ENCODE measurements at regions not wholly inside any gene's neighbourhood (a gene's known extent, or its start where the extent isn't known, plus 50 kb on each side); places are given as distances from the start of the nearest gene placed in this dataset.

DNA sequence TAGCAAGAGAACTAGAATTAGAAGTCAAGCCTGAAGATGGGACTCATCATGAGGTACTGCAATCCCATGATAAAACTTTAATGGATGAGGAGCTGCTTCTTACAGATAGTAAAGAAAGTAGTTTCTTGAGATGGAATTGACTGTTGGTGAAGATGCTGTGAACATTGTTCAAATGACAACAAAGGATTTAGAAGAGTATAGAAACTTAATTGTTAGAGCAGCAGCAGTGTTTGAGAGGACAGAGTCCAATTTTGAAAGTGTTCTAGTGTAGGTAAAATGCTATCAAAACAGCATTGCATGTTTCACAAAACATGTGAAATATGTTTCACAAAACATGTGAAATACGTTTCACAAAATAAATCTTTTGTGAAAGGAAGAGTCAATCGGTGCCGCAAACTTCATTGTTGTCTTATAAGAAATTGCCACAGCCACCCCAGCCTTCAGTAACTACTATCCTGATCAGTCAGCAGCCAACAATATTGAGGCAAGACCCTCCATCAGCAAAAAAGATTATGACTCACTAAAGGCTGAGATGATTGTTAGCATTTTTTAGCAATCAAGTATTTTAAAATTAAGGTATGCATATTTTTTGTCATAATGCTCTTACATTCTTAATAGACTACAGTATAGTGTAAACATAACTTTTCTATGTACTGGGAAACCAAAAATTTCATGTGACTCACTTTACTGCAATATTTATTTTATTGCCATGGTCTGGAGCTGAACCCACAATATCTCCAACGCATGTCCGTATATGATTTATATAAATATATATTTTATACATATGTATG is 173.4 kb upstream of the BMP4 start:
- DNase-seq (ENCODE audit: low read depth) = peak; percentile 22

DNA sequence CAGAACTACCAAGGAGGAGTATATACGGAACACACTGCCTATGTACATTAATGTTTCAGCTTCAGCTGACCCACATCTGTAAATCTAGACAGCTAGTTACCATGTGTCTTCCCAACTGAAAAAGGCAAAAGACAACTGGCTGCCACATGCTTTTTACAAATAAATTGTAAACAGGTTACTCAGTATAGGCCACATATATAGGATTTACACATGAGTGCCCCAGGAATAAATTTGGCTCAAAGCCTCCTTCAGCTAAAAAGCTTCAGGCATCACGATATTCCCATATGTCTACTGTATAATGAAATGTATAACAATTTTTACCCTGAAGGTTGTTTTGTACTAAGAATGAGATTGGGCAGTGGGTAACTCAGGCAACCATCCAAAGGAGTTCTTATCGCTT is 175.9 kb upstream of the BMP4 start:
- no peak for DNase-seq (ENCODE audit: low read depth)

DNA sequence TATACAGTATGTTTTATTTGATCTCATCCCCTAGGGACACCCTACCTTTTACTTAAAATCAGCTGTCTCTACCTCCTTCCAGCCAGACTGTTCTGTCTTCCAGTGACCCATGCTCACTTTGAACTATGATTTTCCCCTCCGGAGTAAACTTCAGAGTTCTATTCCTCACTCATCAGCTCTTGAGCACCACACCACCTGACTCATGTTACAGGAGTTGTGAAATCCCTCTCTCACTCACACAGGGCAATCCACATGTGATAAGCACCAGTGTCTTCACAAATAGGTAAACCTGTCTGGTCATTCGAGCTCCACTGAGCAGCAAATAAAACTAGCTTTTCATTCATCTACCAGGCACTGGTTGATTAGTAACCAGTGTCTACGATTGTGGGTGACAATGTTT is 177.3 kb upstream of the BMP4 start:
- DNase-seq (ENCODE audit: low read depth) = peak; percentile 19

- DNase-seq (ENCODE audit: low read depth) = no peak
Measured at GRCh38 chr14:54135804-54136280, 179.2 kb upstream of the BMP4 start.

DNA sequence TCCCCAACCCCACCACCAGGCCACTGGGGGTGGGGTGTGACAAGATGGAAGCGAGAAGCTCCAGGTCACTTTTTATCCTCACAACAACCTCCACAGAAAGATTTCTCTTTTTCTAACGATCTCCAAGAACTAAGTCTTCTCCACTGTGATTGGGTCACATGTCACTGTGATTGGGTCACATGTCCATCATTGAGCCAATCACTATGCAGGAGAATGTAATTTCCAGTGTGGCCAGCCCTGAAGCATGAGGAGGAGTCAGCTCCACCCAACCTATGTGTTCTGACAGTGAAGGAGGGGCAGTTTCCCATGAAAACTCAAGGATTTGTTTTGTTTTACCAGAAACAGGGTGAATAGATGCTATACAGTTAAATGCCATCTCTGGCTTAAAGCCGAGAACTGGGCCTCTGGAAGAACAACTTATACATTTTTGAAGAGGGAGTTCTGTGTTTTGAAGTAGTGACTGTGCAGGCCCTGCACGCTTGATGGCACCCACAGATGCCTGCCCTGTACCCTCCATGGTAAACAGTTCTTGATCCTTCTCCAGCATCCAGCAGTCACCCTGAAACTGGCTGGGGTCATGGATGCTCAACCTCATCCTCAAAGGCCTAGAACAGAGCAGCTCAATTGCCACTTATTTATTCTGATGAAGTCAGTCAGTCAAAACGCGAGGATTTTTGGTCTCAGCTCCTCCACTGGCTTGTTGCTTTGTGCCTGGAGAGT is 180.4 kb upstream of the BMP4 start:
- DNase-seq (ENCODE audit: low read depth) = no peak

DNA sequence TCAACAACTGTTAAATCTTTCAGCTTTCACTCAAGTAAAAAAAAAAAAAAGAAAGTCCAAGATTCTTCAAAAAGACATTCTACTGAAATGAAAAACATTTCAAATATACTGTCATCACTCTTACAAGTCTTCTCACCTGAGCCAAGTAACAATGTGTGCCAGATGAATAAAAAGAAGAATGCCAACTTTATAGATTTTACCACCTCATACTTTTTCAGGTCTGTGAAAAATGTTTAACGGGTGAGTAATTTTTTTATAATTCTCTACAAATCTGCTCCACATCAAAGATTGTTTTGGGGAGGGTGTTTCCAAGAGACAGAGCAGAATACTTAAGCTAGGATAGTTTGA is 181.0 kb upstream of the BMP4 start:
- no peak for DNase-seq (ENCODE audit: low read depth)

GRCh38 chr14:54138024-54138353 is 181.4 kb upstream of the BMP4 start:
- no peak for DNase-seq (ENCODE audit: low read depth)

DNA sequence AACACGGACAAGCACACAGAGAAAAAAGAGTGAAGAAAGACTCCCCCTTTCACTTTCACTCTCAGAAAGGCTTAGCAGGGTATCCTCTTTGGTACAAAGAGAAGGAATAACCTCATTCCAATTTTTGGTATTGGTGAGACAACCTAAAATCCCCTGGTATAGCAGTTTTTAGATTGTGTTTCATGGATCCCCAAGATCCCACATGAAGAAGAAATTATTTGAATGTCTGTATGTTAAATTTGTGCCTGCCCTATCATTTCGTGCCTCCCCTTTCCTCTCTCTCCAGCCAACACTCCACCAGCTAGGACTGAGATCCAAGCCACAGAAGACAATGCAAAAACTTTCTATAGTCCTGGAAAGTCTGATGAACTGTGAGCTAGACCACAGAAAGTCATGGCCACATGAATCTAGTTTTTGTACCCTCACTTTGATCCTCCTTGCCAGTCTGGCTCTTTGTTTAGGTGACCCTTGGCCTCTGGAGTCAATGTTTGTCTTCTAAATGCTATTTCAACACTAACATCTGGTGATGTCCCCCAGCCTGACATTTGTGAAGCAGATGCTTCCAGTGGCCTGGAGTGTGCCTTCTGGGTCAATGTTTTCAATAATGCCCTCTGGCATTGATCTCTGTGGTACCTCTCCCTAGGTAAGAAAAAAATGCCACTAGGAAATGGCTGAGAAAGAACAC is 181.9 kb upstream of the BMP4 start:
- no peak for DNase-seq (ENCODE audit: low read depth)

DNA sequence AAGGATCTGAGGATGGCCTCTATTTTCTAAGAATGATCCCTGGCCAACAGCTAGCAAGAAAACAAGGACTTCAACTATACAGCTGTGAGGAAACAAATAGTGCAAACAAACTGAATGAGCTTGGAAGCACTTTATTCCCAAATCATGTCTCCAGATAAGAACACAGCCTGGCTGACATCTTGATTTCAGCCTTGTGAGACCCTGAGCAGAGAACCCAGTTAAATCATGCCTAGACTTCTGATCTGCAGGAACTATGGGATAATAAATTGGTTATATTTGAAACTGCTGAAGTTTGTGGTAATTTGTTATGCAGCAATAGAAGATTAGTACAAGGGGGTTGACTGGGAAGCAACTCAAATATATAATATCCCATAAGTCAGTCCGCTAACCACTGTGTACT is 183.9 kb upstream of the BMP4 start:
- no peak for DNase-seq (ENCODE audit: low read depth)

DNA sequence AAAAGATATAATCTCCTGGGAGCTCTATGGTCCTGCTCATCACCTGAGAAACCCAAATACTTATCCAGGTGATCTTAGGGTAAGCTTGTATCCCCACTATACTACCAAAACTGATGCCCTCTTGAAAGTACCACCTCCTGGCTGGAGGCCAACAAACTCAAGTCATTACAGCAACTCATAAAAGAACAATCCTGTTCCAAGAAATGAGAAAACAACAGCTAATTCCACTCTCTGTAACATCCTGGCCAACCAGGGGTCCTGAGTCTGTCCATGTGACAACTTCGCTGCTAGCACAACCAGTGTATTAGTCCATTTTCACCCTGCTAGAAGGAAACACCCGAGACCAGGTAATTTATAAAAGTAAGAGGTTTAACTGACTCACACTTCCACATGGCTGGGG is 190.0 kb upstream of the BMP4 start:
- no peak for DNase-seq (ENCODE audit: low read depth)

- DNase-seq (ENCODE audit: low read depth) = peak; percentile 82
Measured at GRCh38 chr14:54147282-54147681, 190.7 kb upstream of the BMP4 start.

DNA sequence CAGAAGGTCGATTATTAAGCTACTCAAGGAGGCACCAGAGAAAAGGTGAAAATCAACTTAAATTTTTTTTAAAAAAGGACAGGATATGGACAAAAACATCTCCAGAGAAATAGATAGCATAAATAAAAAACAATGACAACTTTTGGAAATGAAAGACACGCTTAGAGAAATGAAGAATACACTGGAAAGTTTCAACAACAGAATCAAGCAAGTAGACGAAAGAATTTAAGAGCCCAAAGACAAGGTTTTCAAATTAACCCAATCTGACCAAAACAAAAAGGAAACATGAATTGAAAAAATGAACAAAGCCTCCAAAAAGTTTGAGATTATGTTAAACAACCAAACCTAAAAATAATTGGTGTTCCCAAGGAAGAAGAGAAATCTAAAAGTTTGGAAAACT is 191.1 kb upstream of the BMP4 start:
- DNase-seq (ENCODE audit: low read depth) = no peak

DNA sequence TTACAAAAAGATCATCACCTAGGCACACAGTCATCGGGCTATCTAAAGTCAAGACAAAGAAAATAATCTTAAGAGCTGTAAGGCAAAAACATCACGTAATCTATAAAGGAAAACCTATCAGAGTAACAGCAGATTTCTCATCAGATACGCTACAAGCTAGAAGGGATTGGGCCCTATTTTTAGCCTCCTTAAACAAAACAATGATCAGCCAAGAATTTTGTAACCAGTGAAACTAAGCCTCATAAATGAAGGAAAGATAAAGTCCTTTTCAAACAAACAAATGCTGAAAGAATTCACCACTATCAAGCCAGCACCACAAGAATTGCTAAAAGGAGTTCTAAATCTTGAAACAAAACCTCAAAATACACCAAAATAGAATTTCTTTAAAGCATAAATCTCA is 191.6 kb upstream of the BMP4 start:
- DNase-seq (ENCODE audit: low read depth) = no peak

DNA sequence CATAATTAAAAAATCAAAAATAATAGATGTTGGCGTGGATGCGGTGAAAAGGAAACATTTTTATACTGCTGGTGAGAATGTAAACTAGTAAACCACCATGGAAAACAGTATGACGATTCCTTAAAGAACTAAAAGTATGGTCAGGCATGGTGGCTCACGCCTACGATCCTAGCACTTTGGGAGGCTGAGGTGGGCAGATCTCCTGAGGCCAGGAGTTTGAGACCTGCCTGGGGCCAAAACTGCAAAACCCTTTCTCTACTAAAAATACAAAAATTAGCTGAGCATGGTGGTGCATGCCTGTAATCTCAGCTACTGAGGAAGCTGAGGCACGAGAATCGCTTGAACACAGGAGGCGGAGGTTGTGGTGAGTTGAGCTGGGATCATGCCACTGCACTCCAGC is 195.7 kb upstream of the BMP4 start:
- no peak for DNase-seq (ENCODE audit: low read depth)

DNA sequence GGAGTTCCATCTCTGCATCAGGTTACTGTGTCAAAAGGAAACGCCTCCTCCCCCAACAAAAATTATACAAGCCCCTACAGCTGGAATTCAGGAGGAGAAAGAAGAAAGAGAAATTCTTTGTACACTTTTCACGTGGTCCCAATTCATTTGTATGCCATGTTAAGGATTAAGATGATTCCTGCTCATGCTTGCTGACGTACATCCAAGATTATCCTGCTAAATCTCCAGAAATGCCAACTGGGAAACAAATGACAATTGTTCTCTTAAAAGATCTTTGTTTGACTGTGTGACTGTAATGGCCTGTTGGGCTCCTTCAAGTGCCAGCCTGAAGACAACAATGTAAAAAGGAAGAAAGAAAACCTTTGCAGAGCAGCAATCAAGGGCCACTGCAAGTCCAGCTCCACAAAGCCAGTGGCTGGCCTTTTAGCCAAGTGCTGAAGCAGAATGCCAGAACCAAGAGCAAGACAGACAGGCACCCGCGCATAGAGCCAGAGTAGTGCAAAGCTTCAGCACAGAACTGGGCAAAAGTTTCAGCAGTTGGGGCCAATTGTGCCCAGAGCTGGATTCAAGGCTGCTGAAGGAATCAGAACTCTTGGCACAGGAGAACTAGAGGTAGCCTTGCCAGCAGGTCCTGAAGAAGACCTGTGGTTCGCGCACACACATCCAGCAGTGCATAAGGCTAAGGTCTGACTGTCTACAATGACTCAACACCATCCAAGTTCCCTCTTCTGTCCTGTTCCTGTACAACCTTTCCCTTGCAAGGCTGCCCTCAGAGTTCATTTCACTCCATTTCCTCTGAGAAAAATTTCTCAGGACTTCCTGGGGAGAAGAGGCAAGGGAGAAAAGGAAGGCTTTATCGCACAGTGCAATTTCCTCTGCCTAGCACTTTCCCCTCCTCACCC is 209.7 kb upstream of the BMP4 start:
- DNase-seq (ENCODE audit: low read depth) = no peak

DNA sequence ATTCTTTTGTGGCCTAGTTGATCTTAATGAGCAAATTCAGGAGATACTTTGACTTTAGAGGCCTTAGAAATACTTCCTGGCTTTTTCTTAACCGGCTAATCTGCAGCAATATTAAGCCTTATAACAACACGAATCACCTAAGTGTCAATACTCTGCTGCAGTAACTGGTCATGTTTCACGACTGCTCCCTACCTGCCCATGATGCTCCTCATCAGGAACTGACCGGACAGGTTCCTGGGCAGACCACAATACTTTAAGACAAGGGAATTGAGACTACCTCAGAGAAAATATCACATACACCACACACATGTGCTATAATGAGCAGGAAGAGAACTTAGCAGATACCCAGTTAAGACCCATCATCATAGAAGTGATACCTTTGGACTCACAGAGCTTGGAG is 211.9 kb upstream of the BMP4 start:
- no peak for DNase-seq (ENCODE audit: low read depth)

GRCh38 chr14:54169254-54169924 is 212.8 kb upstream of the BMP4 start:
- DNase-seq (ENCODE audit: low read depth) = peak; percentile 57

- DNase-seq (ENCODE audit: low read depth) = no peak
Measured at GRCh38 chr14:54170301-54170700, 213.7 kb upstream of the BMP4 start.

GRCh38 chr14:54172114-54172513 is 215.5 kb upstream of the BMP4 start:
- DNase-seq (ENCODE audit: low read depth) = no peak

DNA sequence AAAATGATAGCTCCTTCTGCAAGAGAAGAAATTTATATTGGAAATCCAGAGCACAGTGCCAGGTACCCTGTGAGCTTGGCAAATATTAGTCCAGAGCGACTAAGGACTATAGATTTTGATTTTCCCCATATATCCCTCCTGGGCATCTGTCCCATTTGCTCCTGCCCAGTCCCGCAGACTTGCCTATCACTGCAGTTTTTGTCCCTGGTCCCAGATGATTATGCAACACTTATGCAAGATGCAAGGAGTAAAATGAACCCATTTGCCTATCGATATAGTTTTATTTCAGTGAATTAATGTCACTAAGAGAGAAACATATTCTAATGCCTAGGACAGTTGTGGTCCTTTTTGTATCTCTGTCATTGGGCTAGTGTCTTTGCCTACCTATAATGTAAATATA is 215.9 kb upstream of the BMP4 start:
- DNase-seq (ENCODE audit: low read depth) = no peak

DNA sequence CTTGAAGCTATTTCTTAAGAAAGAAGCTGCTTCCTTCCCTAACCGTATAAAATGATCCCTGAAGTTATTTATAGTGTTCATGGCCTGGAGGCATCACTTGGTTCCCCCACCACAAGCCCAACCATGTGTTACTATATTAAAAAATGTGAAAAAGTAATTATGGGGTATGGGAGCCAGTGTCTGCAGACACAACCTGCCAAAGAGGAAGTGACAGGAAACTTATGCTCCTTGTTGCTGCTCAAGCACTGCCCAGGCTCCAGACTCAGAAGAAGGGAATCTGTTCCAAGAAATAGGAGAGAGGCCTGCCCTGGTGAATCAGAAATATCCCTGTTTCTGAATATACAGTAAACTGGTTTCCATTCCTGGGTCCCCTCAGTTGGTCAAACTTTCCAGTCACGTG is 217.2 kb upstream of the BMP4 start:
- peak; percentile 39 for DNase-seq (ENCODE audit: low read depth)

- DNase-seq (ENCODE audit: low read depth) = no peak
Measured at GRCh38 chr14:54174457-54174856, 217.8 kb upstream of the BMP4 start.
